ENCODE measurements at regions not wholly inside any gene's neighbourhood (a gene's known extent, or its start where the extent isn't known, plus 50 kb on each side); places are given as distances from the start of the nearest gene placed in this dataset.
A peak's percentile ranks its signal among the peaks of the same experiment; 100 is the strongest.

GRCh38 chr19:30690935-30691818 is 319.0 kb downstream of the ZNF536 start (continued):
- TF ChIP-seq CTCF (conservative IDR thresholded peaks at IDR 0.05; ENCODE audit: low read depth in 2 of 2) = no peak
- no peak for TF ChIP-seq EZH2phosphoT487 (IDR thresholded peaks at IDR 0.05; ENCODE audit: unreplicated experiment)
- no peak for TF ChIP-seq POLR2AphosphoS5 (IDR thresholded peaks at IDR 0.05; ENCODE audit: low read depth)
- TF ChIP-seq NANOG (IDR thresholded peaks at IDR 0.05; ENCODE audit: borderline replicate concordance) = no peak
- TF ChIP-seq CREB1 (CRISPR knock-in tag; IDR thresholded peaks at IDR 0.05; ENCODE audit: low read depth) = no peak
- no peak for TF ChIP-seq ZNF331 (CRISPR knock-in tag; IDR thresholded peaks at IDR 0.05; ENCODE audit: low read depth)
- TF ChIP-seq EZH2 (IDR thresholded peaks at IDR 0.05; ENCODE audit: low read depth, unreplicated experiment) = no peak

- no peak overlapping the region for H3K4me3 Mint-ChIP-seq
- Histone ChIP-seq H3K27ac (ENCODE audit: low read depth) (peak overlapping the region; percentile 62), H3K4me2 (peak overlapping the region; percentile 46), H3K36me3 (ENCODE audit: insufficient read depth) (no peaks in the 10 kb centered on the region), H3K4me3 (no peak overlapping the region), H3K79me2 (replicated peaks; ENCODE audit: insufficient read depth) (no peaks in the 10 kb centered on the region), H2AFZ (peak overlapping the region; percentile 90), H4K20me1 (replicated peaks; ENCODE audit: insufficient read depth) (no peaks in the 10 kb centered on the region), H3F3A (replicated peaks; ENCODE audit: low read depth) (no peaks in the 10 kb centered on the region), H3K27me3 (ENCODE audit: insufficient read depth) (no peaks in the 10 kb centered on the region), H3K4me1 (ENCODE audit: insufficient read depth) (peaks cover 55% of the 10 kb centered on the region), H3K9me2 (ENCODE audit: insufficient read depth) (no peaks in the 10 kb centered on the region)
- H3K36me3 Mint-ChIP-seq (ENCODE audit: low read depth) = no peaks in the 10 kb centered on the region
- peak overlapping the region; percentile 78 for H3K27ac Mint-ChIP-seq
- ATAC-seq (no peak), DNase-seq (ENCODE audit: low spot score) (no peak)
- H3K9me3 Mint-ChIP-seq = no peaks in the 10 kb centered on the region
- peaks cover 58% of the 10 kb centered on the region for H3K4me1 Mint-ChIP-seq
- H3K27me3 Mint-ChIP-seq (ENCODE audit: insufficient read depth, low read depth, poor library complexity) = peaks cover 10% of the 10 kb centered on the region
- TF ChIP-seq CREB1 (CRISPR knock-in tag; IDR thresholded peaks at IDR 0.05; ENCODE audit: low read depth) (no peak), EZH2 (IDR thresholded peaks at IDR 0.05; ENCODE audit: low read depth, unreplicated experiment) (no peak), POLR2AphosphoS5 (IDR thresholded peaks at IDR 0.05; ENCODE audit: low read depth) (no peak), ZNF114 (CRISPR knock-in tag; IDR thresholded peaks at IDR 0.05) (no peak), ZNF462 (CRISPR knock-in tag; IDR thresholded peaks at IDR 0.05) (no peak), REST (IDR thresholded peaks at IDR 0.05; ENCODE audit: unreplicated experiment) (no peak), NANOG (IDR thresholded peaks at IDR 0.05; ENCODE audit: borderline replicate concordance) (no peak), EZH2phosphoT487 (IDR thresholded peaks at IDR 0.05; ENCODE audit: unreplicated experiment) (no peak), ZNF331 (CRISPR knock-in tag; IDR thresholded peaks at IDR 0.05; ENCODE audit: low read depth) (no peak)
These were observed 318.3 kb downstream of the ZNF536 start for GRCh38 chr19:30690525-30690924.
